Activated CD4-positive, alpha-beta T cell treated with anti-CD3 and anti-CD28 coated beads, Interleukin-2, amount 50 U/mL, for 16 hours (primary cell): ENCODE measurements at regions not wholly inside any gene's neighbourhood (a gene's known extent, or its start where the extent isn't known, plus 50 kb on each side); places are given as distances from the start of the nearest gene placed in this dataset.
"Not testable (repeated sequence)": the region's sequence is repeated elsewhere in the genome, so short reads cannot be mapped to it uniquely, and the experiment has no call there.

Source experiments
- DNase-seq: peaks from one replicate; pipeline ENCODE4 v3.0.0-alpha.2; 2020

GRCh38 chr3:80010021-80010571 lies 242.3 kb upstream of the ROBO1 start:
- no peak for DNase-seq

- DNase-seq: no peak
Measured at GRCh38 chr3:80007522-80007921, 239.7 kb upstream of the ROBO1 start.

- no peak for DNase-seq
Measured at GRCh38 chr3:80006315-80006714, 238.5 kb upstream of the ROBO1 start.

GRCh38 chr3:80000022-80000421 lies 232.2 kb upstream of the ROBO1 start:
- no peak for DNase-seq

- DNase-seq: no peak
Measured at GRCh38 chr3:79994397-79994796, 226.6 kb upstream of the ROBO1 start.

GRCh38 chr3:79986338-79986737 lies 218.5 kb upstream of the ROBO1 start:
- DNase-seq: no peak

GRCh38 chr3:79985816-79986215 lies 218.0 kb upstream of the ROBO1 start:
- DNase-seq: no peak

DNA sequence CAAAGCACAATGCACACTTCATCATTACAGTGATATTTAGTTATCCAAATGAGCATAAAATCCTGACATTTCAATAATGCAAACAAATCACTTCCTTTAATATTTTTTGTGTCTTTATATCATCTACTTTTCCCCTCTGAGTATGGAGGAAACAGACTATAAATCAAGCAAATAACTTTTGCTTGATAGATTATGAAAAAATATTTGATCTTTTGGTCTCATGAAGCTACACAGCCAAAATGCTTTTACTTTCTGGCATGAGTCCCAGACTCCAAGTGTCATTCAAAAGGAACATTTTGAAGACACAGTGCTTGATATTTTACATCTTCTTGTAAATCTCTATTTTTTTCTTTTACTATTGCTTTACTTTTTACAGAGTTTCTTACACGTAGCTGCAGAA lies 215.3 kb upstream of the ROBO1 start:
- DNase-seq: no peak

- DNase-seq: no peak
Measured at GRCh38 chr3:79979990-79980389, 212.2 kb upstream of the ROBO1 start.

GRCh38 chr3:79976466-79976865 lies 208.7 kb upstream of the ROBO1 start:
- no peak for DNase-seq

DNA sequence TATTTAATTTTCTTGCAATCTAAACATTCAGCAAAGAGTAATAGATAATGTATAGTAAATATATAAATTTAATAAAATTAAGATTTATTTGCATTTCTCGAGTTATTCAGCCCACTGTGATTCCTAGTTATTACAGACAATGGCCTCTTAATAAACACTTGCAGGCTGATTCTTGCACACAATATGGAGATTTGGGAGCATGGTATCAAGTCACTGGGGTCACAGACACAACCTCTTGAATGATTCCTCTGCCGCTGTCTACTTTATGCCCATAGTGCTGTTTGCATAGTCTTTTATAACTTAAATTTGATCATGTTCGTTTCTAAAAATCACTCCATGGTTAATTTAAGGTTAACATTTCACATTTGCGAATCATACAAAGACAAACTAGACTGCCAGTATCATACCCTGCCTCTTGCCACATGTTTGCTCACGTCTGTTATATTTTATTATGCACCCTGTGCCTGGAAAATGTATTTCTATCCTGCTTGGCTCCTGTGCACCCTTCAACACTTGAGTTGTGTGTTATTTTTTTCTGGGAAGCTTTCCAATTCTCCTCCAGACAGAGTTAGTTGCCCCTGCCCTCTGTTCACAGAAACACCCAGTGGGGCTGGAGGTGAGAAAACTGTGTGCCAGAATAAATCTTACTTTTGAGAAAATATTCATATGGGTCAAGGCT lies 206.3 kb upstream of the ROBO1 start:
- DNase-seq: no peak

DNA sequence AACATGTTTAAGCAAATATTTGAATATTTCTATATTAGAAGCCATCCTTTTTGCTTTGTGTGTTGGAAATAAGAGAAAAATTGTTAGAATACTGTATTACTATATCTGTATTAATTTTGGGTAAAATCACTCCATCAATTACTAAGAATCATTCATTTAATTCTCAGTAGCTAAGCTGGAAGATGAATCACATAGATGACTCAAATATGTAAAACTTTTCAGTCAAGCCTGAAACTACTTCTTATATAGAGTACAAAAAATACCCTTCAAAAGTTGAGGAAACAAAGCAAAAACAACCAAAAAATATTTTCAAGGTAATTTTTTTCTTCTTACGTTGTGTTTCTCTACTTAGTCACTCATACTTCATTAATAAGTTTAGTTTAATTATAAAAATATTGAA lies 205.7 kb upstream of the ROBO1 start:
- no peak for DNase-seq

DNA sequence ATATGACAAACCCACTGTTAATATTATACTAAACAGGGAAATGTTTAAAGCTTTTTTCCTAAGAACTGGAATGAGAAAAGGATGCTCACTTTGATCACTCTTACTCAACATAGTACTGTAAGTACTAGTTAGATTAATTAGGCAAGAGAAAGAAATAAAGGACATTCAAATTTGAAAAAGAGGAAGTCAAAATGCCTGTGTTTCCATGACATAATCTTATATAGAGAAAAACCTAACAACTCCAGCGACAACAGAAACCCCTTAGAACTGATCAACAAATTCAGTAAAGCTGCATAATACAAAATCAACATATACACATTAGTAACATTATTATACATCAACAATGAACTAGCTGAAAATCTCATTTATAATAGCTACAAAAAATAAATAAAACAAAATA lies 200.6 kb upstream of the ROBO1 start:
- DNase-seq: no peak

DNA sequence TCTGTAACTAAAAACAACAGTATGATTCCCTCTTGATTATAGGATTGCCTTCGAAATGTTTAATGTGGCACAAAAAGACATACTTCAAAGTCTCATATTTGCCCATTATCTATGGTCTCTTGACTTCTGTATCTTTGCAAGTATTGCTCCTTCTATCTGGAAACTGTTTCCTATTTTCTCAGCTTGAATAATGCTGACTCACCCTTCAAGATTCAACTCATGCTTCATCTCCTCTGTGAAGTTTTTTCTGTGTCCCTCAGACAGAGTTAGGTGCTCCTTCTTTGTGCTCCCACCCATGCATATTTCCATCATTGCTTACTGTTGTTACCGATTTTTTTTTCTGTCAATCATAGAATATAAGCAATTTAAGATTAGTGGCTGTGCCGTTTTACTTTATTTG lies 192.8 kb upstream of the ROBO1 start:
- DNase-seq: no peak

GRCh38 chr3:79957066-79957465 lies 189.3 kb upstream of the ROBO1 start:
- DNase-seq: no peak

DNA sequence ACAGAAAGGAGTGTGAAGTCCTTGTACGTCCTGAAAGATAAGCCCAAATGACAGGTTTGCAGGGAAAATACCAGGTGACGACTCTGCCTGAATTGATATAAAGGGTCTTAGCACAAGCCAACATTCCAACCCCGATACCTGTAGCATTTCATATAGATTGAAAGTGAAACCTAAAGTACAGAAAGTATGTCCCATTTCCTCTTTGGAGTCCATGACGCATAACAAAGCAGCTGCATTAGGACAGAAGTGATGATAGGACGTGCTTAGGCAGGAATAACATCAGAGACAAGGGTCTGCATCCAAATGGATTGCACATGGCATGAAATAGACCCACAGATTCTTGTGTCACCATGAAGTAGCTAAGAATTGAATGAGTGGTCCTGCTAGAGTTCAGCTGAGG lies 187.0 kb upstream of the ROBO1 start:
- no peak for DNase-seq

DNA sequence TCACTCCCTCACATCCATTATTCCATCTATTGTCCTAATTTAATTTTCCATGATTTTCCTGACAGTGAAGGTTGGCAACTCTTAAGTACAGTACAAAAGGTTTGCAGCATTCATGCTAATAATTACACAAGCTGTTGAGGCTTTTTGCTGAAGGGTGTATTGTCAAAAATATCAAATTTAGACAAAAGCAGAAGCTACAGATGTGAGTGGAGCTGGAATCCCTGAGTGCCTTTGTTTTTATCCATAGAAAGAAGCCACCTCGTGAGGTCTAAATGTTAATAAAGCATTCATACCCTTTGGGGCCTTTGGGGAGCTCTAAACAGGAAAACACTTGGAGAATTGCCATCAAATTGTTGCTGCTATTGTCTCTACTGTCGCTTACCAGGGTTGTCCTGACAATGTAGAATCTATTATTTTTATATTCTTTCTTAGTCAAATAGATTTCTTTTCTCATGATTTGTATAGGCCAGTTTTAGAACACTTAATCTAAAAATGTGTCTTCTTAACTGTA lies 185.8 kb upstream of the ROBO1 start:
- no peak for DNase-seq

DNA sequence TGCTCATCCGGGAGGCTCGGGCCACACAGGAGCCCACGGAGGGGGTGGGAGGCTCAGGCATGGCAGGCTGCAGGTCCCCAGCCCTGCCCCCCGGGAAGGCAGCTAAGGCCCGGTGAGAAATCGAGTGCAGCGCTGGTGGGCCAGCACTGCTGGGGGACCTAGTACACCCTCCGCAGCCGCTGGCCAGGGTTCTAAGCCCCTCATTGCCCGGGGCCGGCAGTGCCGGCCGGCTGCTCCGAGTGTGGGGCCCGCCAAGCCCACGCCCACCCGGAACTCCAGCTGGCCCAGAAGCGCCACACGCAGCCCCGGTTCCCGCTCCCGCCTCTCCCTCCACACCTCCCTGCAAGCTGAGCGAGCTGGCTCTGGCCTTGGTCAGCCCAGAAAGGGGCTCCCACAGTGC lies 183.6 kb upstream of the ROBO1 start:
- not testable (repeated sequence) for DNase-seq

- no peak for DNase-seq
Measured at GRCh38 chr3:79947957-79948356, 180.2 kb upstream of the ROBO1 start.

- no peak for DNase-seq
Measured at GRCh38 chr3:79947469-79947868, 179.7 kb upstream of the ROBO1 start.

GRCh38 chr3:79937567-79937966 lies 169.8 kb upstream of the ROBO1 start:
- DNase-seq: no peak

GRCh38 chr3:79930196-79930595 lies 162.4 kb upstream of the ROBO1 start:
- DNase-seq: no peak

- DNase-seq: no peak
Measured at GRCh38 chr3:79928687-79929408, 161.1 kb upstream of the ROBO1 start.

GRCh38 chr3:79926522-79926921 lies 158.7 kb upstream of the ROBO1 start:
- DNase-seq: no peak
